HCT116 (cell line): ENCODE measurements at regions not wholly inside any gene's neighbourhood (a gene's known extent, or its start where the extent isn't known, plus 50 kb on each side); places are given as distances from the start of the nearest gene placed in this dataset.

Source experiments
- ATAC-seq: fragments of 200-7000 bp; cut with Tn5 transposase; 2 replicates; pipeline ENCODE4 v1.9.1; 2020; ENCODE audit warnings: mild to moderate bottlenecking, moderate library complexity
- BruUV-seq: library from RNA; stranded (reverse); fragments of 400-500 nt; replicated peaks from 2 replicates; lab custom pipeline; 2021; lab: Mats Ljungman, UMichigan
- CTCF ChIA-PET: fragments of 300-600 bp; sonication (Branson Sonifier 250); formaldehyde crosslinking; loops from one replicate; lab custom pipeline; 2021; ENCODE audit warnings: antibody characterized with exemption; lab: Charles Lee
- POLR2A ChIA-PET: fragments of 300-600, 350-600 bp; sonication (Branson Sonifier 250); formaldehyde crosslinking; loops from one replicate; lab custom pipeline; 2021; ENCODE audit warnings: antibody characterized with exemption; lab: Charles Lee
- RAD21 ChIA-PET, 2 experiments: fragments of 300-600 bp; sonication (Branson Sonifier 250); formaldehyde crosslinking; loops; one replicate each; lab custom pipeline; 2023; ENCODE audit warnings: low total read pairs in 2 of 2; ENCODE audit not compliant: uncharacterized antibody in 2 of 2, unreplicated experiment in 2 of 2, low non-redundant PET in 1 of 2; lab: Charles Lee
- DNase-seq: peaks from one replicate; pipeline ENCODE4 v3.0.0-alpha.2; 2010; ENCODE audit warnings: low read depth, low spot score
- H2AFZ ChIP-seq: fragments of 200-600 bp; shearing (Covaris generic), sonication (generic); 2 replicates; pipeline ENCODE4 v1.6.1; 2017; ENCODE audit warnings: low read depth, mixed run types, mixed read lengths, antibody characterized with exemption, low read length; ENCODE audit not compliant: poor library complexity, severe bottlenecking
- H3K27ac ChIP-seq: 2 replicates; pipeline ENCODE4 v1.5.1; 2012; ENCODE audit warnings: low read depth, low read length
- H3K27me3 ChIP-seq: fragments of 200-600 bp; sonication (generic); 2 replicates; pipeline ENCODE4 v1.6.1; 2016; ENCODE audit warnings: mixed run types, low read length, mixed read lengths; ENCODE audit not compliant: insufficient read depth
- H3K36me3 ChIP-seq, 2 experiments: fragments of 200-500 bp in 1 of 2; fragments of 200-600 bp in 1 of 2; sonication (Bioruptor generic) in 1 of 2; sonication (generic) in 1 of 2; 2 replicates each; pipeline versions ENCODE4 v1.5.1 to v1.6.1; 2014 to 2016; ENCODE audit warnings: low read length in 2 of 2, inconsistent platforms in 1 of 2, mixed read lengths in 1 of 2, mixed run types in 1 of 2; ENCODE audit not compliant: insufficient read depth in 2 of 2, control insufficient read depth in 1 of 2
- H3K4me1 ChIP-seq, 2 experiments: fragments of 200-600 bp in 1 of 2; sonication (generic) in 1 of 2; 2 replicates each; pipeline versions ENCODE4 v1.5.1 to v1.6.1; 2012 to 2017; ENCODE audit warnings: low read length in 2 of 2, inconsistent platforms in 1 of 2, mild to moderate bottlenecking in 1 of 2, mixed read lengths in 1 of 2, mixed run types in 1 of 2, moderate library complexity in 1 of 2; ENCODE audit not compliant: insufficient read depth in 2 of 2, control insufficient read depth in 1 of 2
- H3K4me2 ChIP-seq: fragments of 200-600 bp; sonication (generic); 2 replicates; pipeline ENCODE4 v1.6.1; 2017; ENCODE audit warnings: mixed run types, low read length, mixed read lengths
- H3K4me3 ChIP-seq, 2 experiments: fragments of 200-600 bp in 1 of 2; sonication (generic) in 1 of 2; replicated peaks in 1 of 2; 2 replicates each; pipeline ENCODE4 v1.5.1; 2011 to 2016; ENCODE audit warnings: low read length in 2 of 2, control low read depth in 1 of 2, low read depth in 1 of 2, mild to moderate bottlenecking in 1 of 2, mixed read lengths in 1 of 2, mixed run types in 1 of 2
- H3K79me2 ChIP-seq: fragments of 200-600 bp; sonication (generic); 2 replicates; pipeline ENCODE4 v1.6.1; 2017; ENCODE audit warnings: mild to moderate bottlenecking, mixed run types, low read length, moderate library complexity, mixed read lengths; ENCODE audit not compliant: insufficient read depth
- H3K9ac ChIP-seq: fragments of 200-600 bp; sonication (generic); 2 replicates; pipeline ENCODE4 v1.6.1; 2016; ENCODE audit warnings: low read length, mixed read lengths
- H3K9me2 ChIP-seq: fragments of 200-600 bp; sonication (generic), shearing (Covaris generic); 2 replicates; pipeline ENCODE4 v1.6.1; 2017; ENCODE audit warnings: mixed run types, mild to moderate bottlenecking, moderate library complexity; ENCODE audit not compliant: insufficient read depth
- H3K9me3 ChIP-seq, 2 experiments: fragments of 200-500 bp in 1 of 2; fragments of 200-600 bp in 1 of 2; sonication (Bioruptor generic) in 1 of 2; sonication (generic) in 1 of 2; 2 replicates each; pipeline ENCODE4 v1.6.1; 2014 to 2017; ENCODE audit warnings: low read length in 2 of 2, mixed read lengths in 2 of 2, inconsistent platforms in 1 of 2, low read depth in 1 of 2, mild to moderate bottlenecking in 1 of 2, mixed run types in 1 of 2, moderate library complexity in 1 of 2; ENCODE audit not compliant: control insufficient read depth in 1 of 2, insufficient read depth in 1 of 2
- H4K20me1 ChIP-seq: fragments of 200-600 bp; sonication (generic), shearing (Covaris generic); 2 replicates; pipeline ENCODE4 v1.6.1; 2017; ENCODE audit warnings: mixed run types, mild to moderate bottlenecking, moderate library complexity; ENCODE audit not compliant: insufficient read depth
- CBX3 ChIP-seq: IDR thresholded peaks from 2 replicates; pipeline ENCODE4 v1.6.1; 2012; ENCODE audit warnings: low read depth
- CEBPB ChIP-seq: IDR thresholded peaks from 2 replicates; pipeline ENCODE4 v1.6.1; 2012; ENCODE audit warnings: low read depth
- ELF1 ChIP-seq: IDR thresholded peaks from 2 replicates; pipeline ENCODE4 v1.6.1; 2012; ENCODE audit warnings: low read depth, borderline replicate concordance
- EZH2 ChIP-seq: fragments of 200-600 bp; sonication (generic); IDR thresholded peaks from 2 replicates; pipeline ENCODE4 v1.6.1; 2017; ENCODE audit warnings: antibody characterized with exemption, mixed run types
- FOSL1 ChIP-seq: IDR thresholded peaks from 2 replicates; pipeline ENCODE4 v1.6.1; 2012; ENCODE audit warnings: low read depth
- JUND ChIP-seq: IDR thresholded peaks from 2 replicates; pipeline ENCODE4 v1.6.1; 2012
- POLR2A ChIP-seq: IDR thresholded peaks from 2 replicates; pipeline ENCODE4 v1.7.0; 2011; ENCODE audit warnings: borderline replicate concordance; ENCODE audit not compliant: insufficient read depth, insufficient read length; ENCODE audit errors: extremely low read depth
- RAD21 ChIP-seq: IDR thresholded peaks from 2 replicates; pipeline ENCODE4 v1.6.1; 2012; ENCODE audit warnings: low read depth, mild to moderate bottlenecking
- SIN3A ChIP-seq: IDR thresholded peaks from 2 replicates; pipeline ENCODE4 v1.6.1; 2012; ENCODE audit warnings: low read depth
- SP1 ChIP-seq: IDR thresholded peaks from 2 replicates; pipeline ENCODE4 v1.6.1; 2012; ENCODE audit warnings: low read depth
- SRF ChIP-seq: IDR thresholded peaks from 2 replicates; pipeline ENCODE4 v1.6.1; 2012; ENCODE audit warnings: low read depth
- YY1 ChIP-seq: IDR thresholded peaks from 2 replicates; pipeline ENCODE4 v1.6.1; 2011; ENCODE audit warnings: low read length, low read depth, moderate library complexity, mild to moderate bottlenecking; ENCODE audit not compliant: insufficient replicate concordance; ENCODE audit errors: extremely low read depth
- ZNF274 ChIP-seq: fragments of 200-500 bp; sonication (Bioruptor generic); IDR thresholded peaks from 2 replicates; pipeline ENCODE4 v1.6.1; 2014; ENCODE audit warnings: mild to moderate bottlenecking, low read depth, low read length, inconsistent platforms
- intact Hi-C: fragments of 100-400 bp; cut with micrococcal nuclease; formaldehyde crosslinking; loops from 2 replicates; pipeline ENCODE4 v1.10.0; 2022
- TF ChIP-seq, protein P1 (sequence below), 3 experiments: fragments of 200-600 bp in 1 of 3; sonication (generic) in 1 of 3; IDR thresholded peaks in 2 of 3; conservative IDR thresholded peaks in 1 of 3; 2 replicates each; pipeline ENCODE4 v1.5.1; 2012 to 2017; ENCODE audit warnings: low read depth in 2 of 3, low read length in 2 of 3, antibody characterized with exemption in 1 of 3, borderline replicate concordance in 1 of 3, control low read depth in 1 of 3, mild to moderate bottlenecking in 1 of 3, mixed read lengths in 1 of 3, mixed run types in 1 of 3, moderate library complexity in 1 of 3; ENCODE audit not compliant: insufficient read depth in 1 of 3
- TF ChIP-seq, protein P2 (sequence below): IDR thresholded peaks from 2 replicates; pipeline ENCODE4 v1.6.1; 2012
- TF ChIP-seq, protein P3 (sequence below): IDR thresholded peaks from 2 replicates; pipeline ENCODE4 v1.6.1; 2011; ENCODE audit warnings: mild to moderate bottlenecking, low read length, moderate library complexity; ENCODE audit not compliant: insufficient replicate concordance; ENCODE audit errors: extremely low read depth
- TF ChIP-seq, protein P4 (sequence below): IDR thresholded peaks from 2 replicates; pipeline ENCODE4 v1.6.1; 2012; ENCODE audit warnings: low read depth

DNA sequence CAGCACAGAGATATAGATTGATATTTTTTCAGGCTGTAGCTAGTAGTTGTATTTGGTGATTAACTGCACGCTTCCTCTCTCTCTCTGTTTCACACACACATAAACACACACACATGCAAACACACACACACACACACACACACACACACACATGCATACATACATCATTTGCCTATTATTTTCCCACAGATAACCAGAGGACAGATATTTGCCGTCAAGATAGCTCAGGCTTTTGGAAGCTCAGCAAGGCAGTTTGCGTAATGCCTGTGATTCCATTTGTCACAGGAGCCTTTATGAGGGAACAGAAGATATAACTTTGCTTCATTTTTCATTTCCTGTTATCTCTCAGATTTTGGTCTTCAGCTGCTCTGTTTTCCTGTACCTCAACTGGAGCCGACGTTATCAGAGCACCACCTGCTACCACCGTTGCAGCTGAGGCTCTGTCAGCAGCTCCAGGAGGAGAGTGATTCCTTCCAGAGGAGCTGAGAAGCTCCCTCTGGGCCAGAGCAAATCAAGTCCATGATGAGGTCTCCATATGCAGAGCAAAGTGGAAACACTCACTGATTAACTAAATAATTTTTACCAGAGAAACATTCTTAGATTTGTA is 341.9 kb upstream of the PIK3C3 start:
- H3K9me3 ChIP-seq: peaks cover 13 to 18% of the 10 kb centered on the region in 2 experiments; a peak in 2 of 4 replicates
- ChIA-PET RAD21 (no interaction called here), POLR2A (no interaction called here), CTCF (no interaction called here)
- ATAC-seq (no peak), DNase-seq (no peak)
- no peaks in the 10 kb centered on the region for H4K20me1 ChIP-seq
- TF ChIP-seq YY1: no peak
- no peak for TF ChIP-seq SIN3A
- TF ChIP-seq, protein P1, sequence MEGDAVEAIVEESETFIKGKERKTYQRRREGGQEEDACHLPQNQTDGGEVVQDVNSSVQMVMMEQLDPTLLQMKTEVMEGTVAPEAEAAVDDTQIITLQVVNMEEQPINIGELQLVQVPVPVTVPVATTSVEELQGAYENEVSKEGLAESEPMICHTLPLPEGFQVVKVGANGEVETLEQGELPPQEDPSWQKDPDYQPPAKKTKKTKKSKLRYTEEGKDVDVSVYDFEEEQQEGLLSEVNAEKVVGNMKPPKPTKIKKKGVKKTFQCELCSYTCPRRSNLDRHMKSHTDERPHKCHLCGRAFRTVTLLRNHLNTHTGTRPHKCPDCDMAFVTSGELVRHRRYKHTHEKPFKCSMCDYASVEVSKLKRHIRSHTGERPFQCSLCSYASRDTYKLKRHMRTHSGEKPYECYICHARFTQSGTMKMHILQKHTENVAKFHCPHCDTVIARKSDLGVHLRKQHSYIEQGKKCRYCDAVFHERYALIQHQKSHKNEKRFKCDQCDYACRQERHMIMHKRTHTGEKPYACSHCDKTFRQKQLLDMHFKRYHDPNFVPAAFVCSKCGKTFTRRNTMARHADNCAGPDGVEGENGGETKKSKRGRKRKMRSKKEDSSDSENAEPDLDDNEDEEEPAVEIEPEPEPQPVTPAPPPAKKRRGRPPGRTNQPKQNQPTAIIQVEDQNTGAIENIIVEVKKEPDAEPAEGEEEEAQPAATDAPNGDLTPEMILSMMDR (IDR thresholded peaks at IDR 0.05 in 2 of 3, conservative IDR thresholded peaks at IDR 0.05 in 1 of 3; ENCODE audit: borderline replicate concordance in 1 of 3, insufficient read depth in 1 of 3, low read depth in 2 of 3, low read length in 2 of 3): no peak
- no peak for TF ChIP-seq CBX3
- no peak for TF ChIP-seq EZH2
- TF ChIP-seq SP1: no peak
- TF ChIP-seq, protein P2, sequence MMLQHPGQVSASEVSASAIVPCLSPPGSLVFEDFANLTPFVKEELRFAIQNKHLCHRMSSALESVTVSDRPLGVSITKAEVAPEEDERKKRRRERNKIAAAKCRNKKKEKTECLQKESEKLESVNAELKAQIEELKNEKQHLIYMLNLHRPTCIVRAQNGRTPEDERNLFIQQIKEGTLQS: no peak
- TF ChIP-seq, protein P3, sequence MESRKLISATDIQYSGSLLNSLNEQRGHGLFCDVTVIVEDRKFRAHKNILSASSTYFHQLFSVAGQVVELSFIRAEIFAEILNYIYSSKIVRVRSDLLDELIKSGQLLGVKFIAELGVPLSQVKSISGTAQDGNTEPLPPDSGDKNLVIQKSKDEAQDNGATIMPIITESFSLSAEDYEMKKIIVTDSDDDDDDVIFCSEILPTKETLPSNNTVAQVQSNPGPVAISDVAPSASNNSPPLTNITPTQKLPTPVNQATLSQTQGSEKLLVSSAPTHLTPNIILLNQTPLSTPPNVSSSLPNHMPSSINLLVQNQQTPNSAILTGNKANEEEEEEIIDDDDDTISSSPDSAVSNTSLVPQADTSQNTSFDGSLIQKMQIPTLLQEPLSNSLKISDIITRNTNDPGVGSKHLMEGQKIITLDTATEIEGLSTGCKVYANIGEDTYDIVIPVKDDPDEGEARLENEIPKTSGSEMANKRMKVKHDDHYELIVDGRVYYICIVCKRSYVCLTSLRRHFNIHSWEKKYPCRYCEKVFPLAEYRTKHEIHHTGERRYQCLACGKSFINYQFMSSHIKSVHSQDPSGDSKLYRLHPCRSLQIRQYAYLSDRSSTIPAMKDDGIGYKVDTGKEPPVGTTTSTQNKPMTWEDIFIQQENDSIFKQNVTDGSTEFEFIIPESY: no peak
- no peak for TF ChIP-seq JUND
- no peak for TF ChIP-seq POLR2A
- no peak for TF ChIP-seq RAD21
- TF ChIP-seq, protein P4, sequence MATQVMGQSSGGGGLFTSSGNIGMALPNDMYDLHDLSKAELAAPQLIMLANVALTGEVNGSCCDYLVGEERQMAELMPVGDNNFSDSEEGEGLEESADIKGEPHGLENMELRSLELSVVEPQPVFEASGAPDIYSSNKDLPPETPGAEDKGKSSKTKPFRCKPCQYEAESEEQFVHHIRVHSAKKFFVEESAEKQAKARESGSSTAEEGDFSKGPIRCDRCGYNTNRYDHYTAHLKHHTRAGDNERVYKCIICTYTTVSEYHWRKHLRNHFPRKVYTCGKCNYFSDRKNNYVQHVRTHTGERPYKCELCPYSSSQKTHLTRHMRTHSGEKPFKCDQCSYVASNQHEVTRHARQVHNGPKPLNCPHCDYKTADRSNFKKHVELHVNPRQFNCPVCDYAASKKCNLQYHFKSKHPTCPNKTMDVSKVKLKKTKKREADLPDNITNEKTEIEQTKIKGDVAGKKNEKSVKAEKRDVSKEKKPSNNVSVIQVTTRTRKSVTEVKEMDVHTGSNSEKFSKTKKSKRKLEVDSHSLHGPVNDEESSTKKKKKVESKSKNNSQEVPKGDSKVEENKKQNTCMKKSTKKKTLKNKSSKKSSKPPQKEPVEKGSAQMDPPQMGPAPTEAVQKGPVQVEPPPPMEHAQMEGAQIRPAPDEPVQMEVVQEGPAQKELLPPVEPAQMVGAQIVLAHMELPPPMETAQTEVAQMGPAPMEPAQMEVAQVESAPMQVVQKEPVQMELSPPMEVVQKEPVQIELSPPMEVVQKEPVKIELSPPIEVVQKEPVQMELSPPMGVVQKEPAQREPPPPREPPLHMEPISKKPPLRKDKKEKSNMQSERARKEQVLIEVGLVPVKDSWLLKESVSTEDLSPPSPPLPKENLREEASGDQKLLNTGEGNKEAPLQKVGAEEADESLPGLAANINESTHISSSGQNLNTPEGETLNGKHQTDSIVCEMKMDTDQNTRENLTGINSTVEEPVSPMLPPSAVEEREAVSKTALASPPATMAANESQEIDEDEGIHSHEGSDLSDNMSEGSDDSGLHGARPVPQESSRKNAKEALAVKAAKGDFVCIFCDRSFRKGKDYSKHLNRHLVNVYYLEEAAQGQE: no peak
- TF ChIP-seq SRF: no peak
- TF ChIP-seq ZNF274: no peak
- TF ChIP-seq ELF1: no peak
- TF ChIP-seq CEBPB: no peak
- TF ChIP-seq FOSL1: no peak
- H3K27ac ChIP-seq: no peak overlapping the region
- H3K36me3 ChIP-seq: no peaks in the 10 kb centered on the region
- no peaks in the 10 kb centered on the region for H3K27me3 ChIP-seq
- H2AFZ ChIP-seq: no peak overlapping the region
- H3K4me3 ChIP-seq: no peak overlapping the region
- H3K79me2 ChIP-seq: no peaks in the 10 kb centered on the region
- BruUV-seq: no TSS peak
- no peaks in the 10 kb centered on the region for H3K4me1 ChIP-seq
- H3K9ac ChIP-seq: no peak overlapping the region
- H3K4me2 ChIP-seq: no peak overlapping the region
- no peaks in the 10 kb centered on the region for H3K9me2 ChIP-seq
- intact Hi-C loops: no loop called here
